HL-60 (cell line): ENCODE measurements at regions not wholly inside any gene's neighbourhood (a gene's known extent, or its start where the extent isn't known, plus 50 kb on each side); places are given as distances from the start of the nearest gene placed in this dataset.

Experiments used
- CTCF ChIP-seq: IDR thresholded peaks from one replicate; pipeline ENCODE4 v1.5.1; 2011; ENCODE audit warnings: low read length, control low read depth, inconsistent platforms; ENCODE audit not compliant: insufficient read depth
- GABPA ChIP-seq: IDR thresholded peaks from 2 replicates; pipeline ENCODE4 v1.6.1; 2012; ENCODE audit warnings: low read depth
- POLR2AphosphoS5 ChIP-seq: IDR thresholded peaks from 2 replicates; pipeline ENCODE4 v1.6.1; 2012; ENCODE audit warnings: low read depth
- REST ChIP-seq: IDR thresholded peaks from 2 replicates; pipeline ENCODE4 v1.6.1; 2012; ENCODE audit warnings: low read depth; ENCODE audit not compliant: insufficient replicate concordance

DNA sequence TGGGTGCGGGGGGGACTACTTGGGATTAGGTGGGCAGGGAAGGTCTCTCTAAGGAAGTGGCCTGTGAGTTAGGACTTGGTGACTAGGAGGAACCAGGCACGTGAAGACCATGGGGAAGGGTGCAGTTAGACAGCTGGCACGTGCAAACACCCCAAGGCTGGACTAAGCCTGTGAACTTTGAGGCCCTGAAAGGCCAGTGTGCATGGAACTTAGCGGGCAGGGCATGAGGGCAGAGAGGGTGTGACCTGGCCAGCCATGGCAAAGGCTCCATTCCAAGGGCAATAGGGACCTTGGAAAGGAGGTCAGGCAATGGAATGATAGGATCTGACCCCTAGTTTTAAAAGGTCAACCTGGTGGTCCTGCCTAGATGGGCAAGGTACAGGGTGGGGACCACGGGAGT lies 158.4 kb upstream of the PCBD1 start:
- TF ChIP-seq CTCF = no peak
- TF ChIP-seq POLR2AphosphoS5 = no peak
- no peak for TF ChIP-seq GABPA
- no peak for TF ChIP-seq REST
